ENCODE measurements at regions not wholly inside any gene's neighbourhood (a gene's known extent, or its start where the extent isn't known, plus 50 kb on each side); places are given as distances from the start of the nearest gene placed in this dataset.

DNA sequence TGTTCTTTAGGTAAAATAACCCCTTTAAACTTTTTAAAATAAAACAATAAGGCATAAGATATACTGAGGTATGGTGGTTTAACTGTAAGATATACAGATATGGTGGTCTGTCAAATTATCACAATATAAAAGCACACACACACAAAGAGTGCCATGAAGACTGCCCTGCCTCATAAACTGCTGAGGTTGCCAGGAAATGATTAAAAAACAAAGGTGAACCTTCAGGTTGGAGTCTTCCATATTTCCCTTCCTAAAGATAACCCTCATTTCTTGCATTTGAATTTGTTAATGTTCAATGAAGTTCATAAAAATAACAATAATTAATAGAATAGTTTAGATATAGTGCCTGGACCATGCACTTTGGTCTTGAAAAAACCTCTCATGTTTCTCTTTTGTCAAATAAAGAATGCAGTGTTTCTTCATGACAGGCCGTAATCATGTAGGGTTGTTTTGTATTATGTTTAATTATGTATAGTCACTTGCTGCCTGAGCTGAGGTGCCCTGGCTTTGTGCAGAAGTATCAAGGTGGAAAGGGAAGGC is 123.6 kb upstream of the B3GALT2 start:
- no peak overlapping the region for H3K4me3 ChIP-seq
- H3K27me3 ChIP-seq = no peaks in the 10 kb centered on the region
- DNase-seq = no peak
- H3K36me3 ChIP-seq = no peaks in the 10 kb centered on the region
- no peaks in the 10 kb centered on the region for H3K9me3 ChIP-seq
- H3K4me1 ChIP-seq = no peaks in the 10 kb centered on the region
- intact Hi-C loops (cut with DNase I; ENCODE audit: low total_unique reads) = no loop called here
- no peak overlapping the region for H3K27ac ChIP-seq
- TF ChIP-seq CTCF (IDR thresholded peaks at IDR 0.05) = no peak

DNA sequence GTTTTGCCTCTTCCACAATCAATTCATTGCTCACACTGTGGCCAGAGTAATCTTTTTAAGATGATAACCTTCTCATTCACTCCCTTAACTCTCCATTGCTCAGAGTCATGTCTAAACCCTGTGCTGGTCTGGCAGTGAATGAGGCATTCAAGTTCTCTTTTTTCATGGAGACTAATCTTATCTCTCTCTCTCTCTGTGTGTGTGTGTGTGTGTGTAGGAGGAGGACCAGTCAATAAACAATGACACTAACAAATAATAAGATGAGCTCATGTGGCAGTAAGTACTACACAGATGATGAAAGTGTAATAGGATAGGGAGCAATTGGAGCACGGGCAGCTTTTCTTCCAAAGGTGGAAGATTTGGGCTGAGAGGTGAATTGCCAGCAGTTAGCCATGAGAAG is 122.0 kb upstream of the B3GALT2 start:
- intact Hi-C loops (cut with DNase I; ENCODE audit: low total_unique reads) = no loop called here
- H3K4me1 ChIP-seq = no peaks in the 10 kb centered on the region
- no peaks in the 10 kb centered on the region for H3K9me3 ChIP-seq
- no peak overlapping the region for H3K4me3 ChIP-seq
- no peak overlapping the region for H3K27ac ChIP-seq
- TF ChIP-seq CTCF (IDR thresholded peaks at IDR 0.05) = no peak
- H3K27me3 ChIP-seq = no peaks in the 10 kb centered on the region
- DNase-seq = no peak
- H3K36me3 ChIP-seq = no peaks in the 10 kb centered on the region

DNA sequence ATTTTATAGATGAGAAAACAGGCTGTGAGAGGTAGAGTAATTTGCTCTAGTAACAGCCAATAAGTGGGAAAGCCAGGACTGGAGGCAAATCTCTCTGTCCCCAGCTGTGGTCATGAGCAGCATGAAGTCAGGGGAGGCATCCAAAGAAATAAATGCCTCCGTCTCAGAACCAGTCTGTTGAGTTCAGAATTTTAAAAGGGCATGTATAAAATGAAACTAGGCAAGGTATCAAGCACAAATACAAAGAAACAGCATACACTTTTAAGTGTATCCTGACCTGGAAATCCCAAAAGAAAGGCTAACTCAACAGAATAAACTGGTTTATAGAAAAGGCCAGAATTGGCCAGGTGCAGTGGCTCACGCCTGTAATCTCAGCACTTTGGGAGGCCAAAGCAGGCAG is 120.0 kb upstream of the B3GALT2 start:
- DNase-seq = no peak
- TF ChIP-seq CTCF (IDR thresholded peaks at IDR 0.05) = no peak
- H3K27ac ChIP-seq = no peak overlapping the region
- no peaks in the 10 kb centered on the region for H3K27me3 ChIP-seq
- intact Hi-C loops (cut with DNase I; ENCODE audit: low total_unique reads) = no loop called here
- no peaks in the 10 kb centered on the region for H3K4me1 ChIP-seq
- H3K36me3 ChIP-seq = no peaks in the 10 kb centered on the region
- H3K9me3 ChIP-seq = no peaks in the 10 kb centered on the region
- H3K4me3 ChIP-seq = no peak overlapping the region

Measured in tibial artery (tissue), 4 donors.